8988T (cell line): ENCODE measurements at regions not wholly inside any gene's neighbourhood (a gene's known extent, or its start where the extent isn't known, plus 50 kb on each side); places are given as distances from the start of the nearest gene placed in this dataset.
"Not testable (repeated sequence)": the region's sequence is repeated elsewhere in the genome, so short reads cannot be mapped to it uniquely, and the experiment has no call there.

Experiments used
- DNase-seq: peaks from one replicate; pipeline ENCODE4 v3.0.0; 2011

DNA sequence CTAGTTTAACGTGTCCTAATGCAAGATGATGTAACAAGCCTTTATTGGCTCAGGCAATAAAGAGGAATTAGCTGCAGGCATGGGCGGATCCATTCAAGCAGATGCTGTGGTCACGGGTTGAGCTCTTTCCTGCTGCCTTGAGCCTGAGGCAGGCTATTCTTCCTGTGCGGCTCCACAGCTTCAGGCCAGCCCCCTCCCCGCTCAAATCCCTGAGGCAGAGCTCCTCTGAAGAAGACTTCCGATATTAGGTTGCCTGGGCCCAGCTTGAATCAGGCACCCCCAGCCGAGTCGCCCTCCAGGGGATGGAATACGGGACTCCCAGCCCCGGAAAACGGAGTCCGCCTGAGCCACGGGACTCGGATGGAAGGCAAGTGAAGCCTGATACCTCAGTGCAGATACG, 95.0 kb upstream of the RUFY1 start:
- DNase-seq: no peak

DNA sequence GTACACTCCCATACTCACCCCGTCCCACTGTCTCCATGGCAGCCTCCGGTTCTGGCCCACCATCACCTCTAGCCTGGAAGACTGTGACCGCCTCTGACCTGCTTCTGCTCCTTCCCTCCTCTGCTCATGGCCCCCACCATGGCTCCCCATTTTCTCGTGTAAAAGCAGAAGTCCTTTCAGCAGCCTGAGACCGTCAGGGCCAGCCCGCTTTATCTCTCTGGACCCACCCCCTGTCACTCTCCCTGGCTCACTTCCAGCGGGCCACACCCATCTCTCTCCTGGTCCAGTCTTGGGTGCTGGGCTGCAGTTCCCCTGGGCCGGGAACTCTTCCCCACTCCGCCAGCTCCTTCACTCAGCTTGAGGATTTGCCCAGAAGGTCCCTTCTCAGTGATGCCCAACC, 96.0 kb upstream of the RUFY1 start:
- no peak for DNase-seq

DNA sequence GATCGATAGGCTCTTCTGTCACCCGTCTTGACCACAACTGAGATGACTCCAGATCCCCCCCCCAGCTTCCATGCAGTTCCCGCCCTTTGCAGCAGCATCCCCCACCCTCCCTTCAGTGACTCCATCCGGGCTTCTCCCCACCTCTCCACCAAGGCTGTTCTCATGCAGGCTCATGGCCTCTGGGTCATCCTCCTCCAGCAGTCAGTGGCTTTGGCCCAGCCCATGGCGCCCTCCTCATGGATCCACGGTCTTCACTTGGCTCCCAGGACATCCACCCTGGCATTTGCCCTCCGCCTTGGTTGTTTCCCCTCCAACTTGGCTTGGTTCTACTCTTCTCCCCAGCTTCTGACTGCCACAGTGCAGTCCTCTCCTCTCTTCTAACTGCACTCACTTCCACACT, 96.7 kb upstream of the RUFY1 start:
- no peak for DNase-seq

DNA sequence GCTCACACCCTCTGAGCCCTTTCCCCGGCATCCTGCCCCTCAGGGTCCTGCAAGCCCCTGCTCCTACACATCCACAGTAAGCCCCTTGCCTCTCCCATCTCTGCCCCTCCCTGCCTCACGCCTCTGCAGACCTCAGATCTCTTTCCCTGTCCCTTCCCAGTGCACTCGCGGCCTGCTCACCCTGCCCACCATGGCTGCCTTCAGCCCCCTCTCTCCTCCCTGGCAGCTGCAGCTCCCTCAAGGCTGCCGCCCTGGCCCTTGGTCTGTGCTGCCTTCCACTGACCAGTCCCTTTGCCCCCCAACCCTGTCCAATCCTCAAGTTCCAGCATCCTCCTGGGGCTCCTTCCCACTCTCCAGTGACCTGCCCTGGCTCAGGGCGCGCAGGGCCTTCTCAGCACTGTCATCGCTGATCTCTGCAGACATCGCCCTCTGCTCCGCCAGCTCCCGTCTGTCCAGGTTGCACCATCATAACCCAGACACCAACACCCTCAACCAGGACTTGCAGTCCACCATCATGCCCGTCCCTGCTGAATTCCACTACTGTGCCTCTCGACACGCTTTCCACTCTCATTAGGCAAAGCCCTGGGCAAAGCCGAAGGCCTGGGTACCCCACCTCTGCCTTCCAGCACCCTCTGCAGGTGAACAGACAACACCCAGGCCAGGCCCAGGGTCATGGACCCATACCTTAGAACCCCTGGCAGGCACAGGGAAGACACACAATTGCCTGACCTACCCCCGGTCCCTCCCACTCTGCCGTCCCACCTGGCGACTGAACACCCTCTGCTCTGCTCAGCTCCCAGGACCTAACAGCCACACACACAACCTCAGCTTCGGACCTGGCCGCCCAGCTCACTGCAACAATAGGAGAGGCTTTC, 97.8 kb upstream of the RUFY1 start:
- no peak for DNase-seq

DNA sequence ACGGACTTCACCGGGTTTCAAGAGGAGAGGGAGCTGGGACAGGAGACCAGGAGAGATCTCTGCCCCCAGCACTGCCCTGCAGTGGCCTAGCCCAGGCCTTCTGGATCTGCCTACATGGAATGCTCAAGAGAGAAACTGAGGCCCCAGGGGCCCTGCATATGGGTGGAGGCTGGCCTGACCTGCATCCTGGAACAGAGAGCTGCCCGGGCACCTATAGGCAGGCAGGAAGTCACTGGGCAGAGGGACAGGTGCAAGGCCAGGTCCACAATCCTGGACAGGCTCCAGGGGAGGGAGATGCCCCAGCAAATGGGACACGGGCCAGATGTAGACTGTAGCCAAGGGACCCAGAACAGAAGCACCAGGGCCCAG, 98.5 kb upstream of the RUFY1 start:
- DNase-seq: no peak

DNA sequence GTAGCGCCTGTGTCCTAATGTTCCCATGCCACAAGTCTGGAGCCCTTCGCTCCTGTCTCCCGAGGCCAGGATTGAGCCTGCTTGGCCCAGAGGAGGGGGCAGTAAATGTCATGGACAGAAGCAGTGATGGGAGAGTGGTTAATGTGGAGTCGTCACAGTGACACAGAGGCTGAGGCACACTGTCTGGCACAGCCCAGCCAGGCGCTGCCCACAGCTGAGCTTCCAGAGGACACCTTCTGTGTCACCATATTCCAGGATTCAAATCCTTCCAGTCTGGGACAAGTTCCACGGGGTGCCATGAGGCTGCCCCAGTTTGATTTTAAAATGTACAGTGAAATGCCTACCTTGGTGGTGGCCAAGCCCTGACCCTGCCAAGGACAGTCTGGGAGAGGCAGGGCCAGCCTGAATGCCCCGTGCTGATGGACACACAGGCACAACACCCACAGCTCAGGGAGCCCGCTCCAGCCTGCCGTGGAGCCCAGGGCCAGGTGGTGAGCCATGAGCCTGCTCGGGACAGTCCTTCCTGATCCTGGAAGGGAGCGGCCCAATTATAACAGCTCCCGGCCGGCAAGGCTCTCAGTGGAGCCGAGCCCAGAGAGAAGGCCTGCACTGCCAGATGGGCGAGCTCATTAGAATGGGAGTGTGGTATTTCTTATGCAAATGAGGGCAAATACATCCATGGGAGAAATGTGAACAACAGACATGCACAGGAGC, 99.1 kb upstream of the RUFY1 start:
- DNase-seq: no peak

DNA sequence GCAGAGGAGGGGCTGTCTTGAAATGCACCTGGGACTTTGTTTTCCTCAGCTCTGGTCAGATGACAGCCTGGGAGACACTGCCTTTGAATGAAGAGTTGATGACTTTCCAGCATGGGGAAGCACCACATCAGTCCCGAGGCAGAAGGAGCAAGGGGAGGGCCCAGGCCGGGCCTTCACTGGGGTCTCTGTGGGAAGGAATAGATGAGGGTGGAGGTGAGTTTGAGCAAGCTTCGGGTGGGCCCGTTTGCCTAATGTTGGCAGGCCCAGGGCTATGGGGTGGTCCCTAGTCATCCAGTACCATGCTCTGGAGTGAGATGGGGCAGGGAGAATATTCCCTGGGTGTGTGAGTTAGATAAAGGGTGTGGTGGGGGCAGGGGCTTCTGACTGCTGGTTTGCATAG, 100.4 kb upstream of the RUFY1 start:
- not testable (repeated sequence) for DNase-seq

DNA sequence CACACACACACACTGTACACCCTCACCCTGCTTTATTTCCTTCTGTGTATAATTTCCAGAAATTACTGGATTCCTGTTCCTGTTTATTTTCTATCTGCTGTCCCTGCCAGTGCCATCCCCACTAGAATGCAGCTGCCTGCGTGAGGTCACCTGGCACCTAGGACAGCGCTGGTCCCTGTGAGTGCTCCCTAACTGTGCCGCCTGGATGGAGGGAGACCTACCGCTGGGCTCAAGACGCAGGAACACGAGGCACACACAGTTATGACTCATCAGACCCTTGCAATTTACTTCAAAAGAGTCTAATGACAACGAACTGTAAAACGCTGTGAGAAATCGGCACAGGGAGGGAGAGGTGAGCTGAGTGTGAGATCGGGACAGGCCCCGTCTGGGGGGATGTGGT, 102.1 kb upstream of the RUFY1 start:
- DNase-seq: not testable (repeated sequence)

DNA sequence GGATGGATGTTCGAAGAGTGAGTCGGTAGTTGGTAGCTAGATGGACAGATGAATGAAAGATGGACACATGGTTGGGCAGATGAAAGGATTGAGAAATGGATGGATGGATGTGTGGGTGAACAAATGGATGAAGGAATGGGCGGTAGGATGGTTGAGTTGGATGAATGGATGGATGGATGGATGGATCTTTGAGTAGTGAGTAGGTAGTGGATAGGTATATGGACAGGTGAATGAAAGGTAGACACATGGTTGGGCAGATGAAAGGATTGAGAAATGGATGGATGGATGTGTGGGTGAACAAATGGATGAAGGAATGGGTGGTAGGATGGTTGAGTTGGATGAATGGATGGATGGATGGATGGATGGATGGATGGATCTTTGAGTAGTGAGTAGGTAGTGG, 97.0 kb upstream of the ADAMTS2 start:
- DNase-seq: not testable (repeated sequence)

DNA sequence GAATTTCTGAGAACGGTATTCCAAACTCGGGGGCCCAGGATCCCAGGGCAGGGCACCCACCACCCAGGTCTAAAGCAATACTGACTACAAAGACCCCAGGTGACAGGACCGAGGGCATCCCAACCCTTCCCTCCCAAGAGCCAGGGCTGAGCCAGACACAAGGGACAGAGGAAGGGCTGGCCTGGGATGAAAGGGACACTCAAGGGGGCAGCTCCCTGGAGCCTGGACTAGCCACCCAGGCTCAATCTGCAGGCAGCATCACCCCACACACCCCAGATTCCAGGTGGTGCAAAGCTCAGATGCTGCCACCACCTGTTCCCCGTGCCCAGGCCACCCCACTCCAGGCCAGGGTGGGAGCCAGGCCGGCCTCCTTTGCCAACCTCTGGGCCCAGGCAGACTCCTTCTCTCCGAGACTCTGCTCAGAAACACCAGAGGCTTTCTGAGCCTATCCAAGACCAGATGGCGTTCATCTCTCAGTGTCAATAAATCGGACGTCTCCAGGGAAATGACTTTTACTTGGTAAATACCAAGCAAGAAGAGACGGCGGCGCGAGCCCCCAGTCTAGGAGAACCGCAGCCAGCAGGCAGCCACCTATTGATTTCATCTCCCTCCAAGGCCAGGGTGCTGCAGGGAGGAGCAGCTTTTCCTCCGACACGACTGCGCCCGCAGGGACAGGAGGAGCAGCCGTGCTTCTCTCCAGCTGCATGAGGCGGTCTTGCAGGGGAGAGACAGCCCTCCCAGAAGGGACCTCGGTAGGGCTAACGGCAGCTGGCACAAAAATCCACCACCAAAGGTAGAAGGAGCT, 94.1 kb upstream of the ADAMTS2 start:
- no peak for DNase-seq

DNA sequence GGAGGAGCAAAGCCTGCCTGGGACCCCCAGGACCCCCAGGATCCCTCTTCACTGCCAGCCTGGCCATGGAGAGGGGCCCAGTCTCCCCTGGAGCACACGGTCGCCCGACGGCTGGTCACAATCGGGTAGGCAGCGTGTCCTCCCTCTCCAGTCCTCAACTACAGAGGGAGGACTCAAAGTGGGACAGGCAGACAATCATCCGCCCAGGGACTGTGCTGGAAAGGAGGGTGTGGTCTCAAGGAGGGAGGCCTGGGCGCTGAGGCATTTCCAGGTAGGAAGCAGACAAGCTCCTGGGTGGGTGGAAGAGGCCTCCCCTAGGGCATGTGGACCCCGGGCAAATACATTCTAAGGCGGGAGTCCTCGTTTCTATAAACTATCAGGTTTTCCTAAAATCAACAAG, 93.2 kb upstream of the ADAMTS2 start:
- DNase-seq: no peak

DNA sequence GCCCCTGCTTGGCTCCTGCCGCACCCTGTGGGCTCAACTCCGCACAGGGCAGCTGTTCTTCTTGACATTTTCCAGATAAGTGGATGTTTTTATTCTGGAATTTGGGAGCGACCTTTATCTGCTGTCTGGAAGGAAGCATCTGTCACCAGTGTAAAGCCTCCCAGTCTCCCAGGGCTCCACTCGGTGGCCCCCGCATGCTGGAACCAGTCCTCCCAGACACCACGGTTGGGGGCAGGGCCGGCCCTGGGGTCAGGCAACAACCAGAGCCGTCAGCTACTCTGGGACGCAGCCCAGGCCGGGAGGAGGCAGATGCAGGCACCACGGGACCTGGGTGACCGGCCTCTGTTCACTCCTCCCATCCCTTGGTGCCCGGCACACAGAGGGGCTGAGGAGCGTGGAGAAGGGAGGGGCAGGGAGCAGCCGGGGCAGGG, 92.8 kb upstream of the ADAMTS2 start:
- no peak for DNase-seq

DNA sequence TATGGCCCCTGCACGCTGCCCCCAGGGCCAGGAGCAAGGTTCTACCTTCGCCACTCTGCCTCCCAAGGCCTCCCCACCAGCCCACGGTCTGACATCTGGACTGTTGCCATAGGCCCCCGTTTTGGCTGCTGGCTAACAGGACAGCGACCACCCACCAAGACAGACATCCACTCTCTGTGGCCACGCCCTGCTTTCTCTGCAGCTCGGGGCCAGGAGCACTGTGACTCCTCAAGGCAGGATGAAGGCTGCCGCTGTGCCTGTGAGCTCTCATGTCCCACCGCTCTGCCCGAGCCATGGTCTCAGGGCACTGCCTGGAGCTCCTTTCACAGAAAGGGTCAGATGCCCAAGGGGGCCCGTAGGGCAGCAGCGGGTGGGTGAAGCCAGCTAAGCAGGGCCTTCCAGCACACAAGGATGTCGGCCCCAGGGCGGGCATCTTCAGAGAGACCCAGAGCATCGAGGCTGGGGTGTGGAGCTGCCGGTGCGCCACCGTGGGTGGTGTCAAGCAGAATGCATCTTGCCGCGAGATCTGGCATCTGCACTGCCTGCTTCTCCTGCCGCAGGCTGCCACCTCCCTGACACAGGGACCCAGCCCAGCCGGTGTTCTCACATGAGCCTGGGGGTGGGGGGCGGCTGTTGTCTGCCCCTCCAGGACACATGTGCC, 92.2 kb upstream of the ADAMTS2 start:
- DNase-seq: no peak

DNA sequence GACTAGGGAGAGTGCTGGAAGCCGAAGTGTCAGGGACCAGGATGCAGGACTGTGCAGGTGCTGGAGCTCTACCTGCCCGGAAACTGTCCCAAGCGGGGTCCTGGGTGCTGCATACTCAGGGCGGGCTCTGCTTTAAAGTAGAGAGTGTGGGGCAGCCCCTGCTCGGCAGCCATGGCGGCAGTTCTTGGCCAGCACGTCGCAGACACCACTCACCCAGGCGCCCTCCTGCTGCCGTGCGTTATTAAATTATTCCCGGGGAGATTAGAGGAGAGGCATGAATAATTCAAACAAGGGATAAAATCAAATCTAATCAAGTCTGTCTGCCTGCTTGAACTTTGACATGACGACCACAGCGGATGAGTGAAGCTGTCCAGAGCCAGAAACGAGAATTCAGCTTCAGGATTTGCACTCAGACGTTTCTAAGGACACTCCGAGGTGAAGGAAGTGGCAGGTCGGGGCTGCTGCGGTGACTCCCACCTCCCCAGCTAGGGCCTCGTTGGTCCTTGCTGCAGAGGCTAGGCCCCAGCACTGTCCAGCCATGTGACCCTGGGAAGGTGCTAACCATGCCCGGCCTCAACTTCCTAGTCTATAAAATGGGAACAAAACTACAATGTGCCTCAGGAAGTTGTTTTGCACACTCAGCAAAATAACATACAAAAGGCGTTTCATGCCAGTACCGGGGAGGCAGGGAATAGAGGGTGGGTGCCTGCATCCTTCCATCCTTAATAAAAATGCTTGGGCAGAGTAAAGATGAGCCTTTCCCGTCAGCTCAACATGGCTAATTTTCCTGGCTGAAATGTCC, 91.3 kb upstream of the ADAMTS2 start:
- no peak for DNase-seq

DNA sequence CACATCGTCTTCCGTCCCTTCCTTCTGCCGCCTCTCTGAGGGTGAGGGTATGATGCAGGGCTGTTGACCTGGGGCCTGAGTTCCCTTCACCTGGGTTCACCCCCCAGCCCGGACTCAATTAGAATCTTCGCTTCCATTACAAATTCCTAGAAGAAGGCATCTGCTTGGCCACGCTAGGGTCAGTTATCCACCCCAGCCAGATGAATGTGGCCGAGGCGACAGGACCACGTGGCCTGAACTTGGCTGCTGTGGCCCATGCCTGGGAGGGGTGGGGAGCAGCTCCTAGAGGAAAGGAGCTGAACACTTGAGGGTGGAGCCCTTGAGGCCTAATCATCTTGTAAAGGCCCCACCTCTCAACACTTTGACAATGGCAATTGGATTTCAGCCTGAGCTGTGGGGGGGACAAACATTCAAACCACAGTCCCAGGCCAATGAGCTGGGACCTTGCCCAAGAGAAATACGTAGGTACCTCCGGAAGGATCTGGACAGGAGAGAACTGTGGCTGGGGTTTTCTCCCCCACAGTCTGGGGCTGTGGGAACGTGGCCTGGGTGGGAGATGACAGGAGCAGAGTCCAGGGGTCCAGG, 90.6 kb upstream of the ADAMTS2 start:
- no peak for DNase-seq

DNA sequence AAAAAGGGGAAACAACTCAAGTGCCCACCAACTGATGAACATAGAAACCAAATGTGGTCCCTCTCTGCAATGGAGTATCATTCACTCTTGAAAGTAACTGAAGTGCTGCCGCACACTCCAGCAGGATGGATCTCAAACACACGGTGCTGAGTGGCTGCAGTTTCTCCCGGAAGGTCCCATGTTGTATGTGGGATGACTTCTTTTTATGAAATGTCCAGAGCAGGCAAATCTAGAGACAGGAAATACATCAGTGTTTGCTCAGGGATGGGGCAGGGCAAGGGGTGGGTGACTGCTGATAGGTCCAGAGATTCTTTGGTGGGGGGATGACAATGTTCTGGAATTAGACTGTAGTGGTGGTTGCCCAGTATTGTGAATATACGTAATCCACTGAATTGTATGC, 89.9 kb upstream of the ADAMTS2 start:
- no peak for DNase-seq

DNA sequence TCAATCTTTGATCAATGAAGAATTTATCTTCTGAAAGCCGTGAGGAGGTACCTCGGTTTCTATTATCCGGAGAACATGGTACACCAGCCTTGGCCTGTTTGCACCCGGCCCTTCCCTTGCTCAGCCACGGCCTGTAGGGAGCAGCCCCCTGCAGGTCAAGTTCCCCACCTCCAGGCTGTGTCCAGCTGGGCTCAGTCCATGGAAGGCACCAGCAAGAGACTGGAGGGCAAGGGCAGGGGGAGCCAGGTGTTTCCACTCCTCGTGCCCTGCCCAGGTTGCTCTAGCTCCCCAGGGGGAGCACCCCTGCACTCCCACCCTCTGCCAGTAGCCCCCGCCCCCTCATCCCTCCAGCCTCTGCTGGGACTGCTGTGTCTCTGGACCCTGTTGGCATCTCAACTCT, 87.3 kb upstream of the ADAMTS2 start:
- no peak for DNase-seq

DNA sequence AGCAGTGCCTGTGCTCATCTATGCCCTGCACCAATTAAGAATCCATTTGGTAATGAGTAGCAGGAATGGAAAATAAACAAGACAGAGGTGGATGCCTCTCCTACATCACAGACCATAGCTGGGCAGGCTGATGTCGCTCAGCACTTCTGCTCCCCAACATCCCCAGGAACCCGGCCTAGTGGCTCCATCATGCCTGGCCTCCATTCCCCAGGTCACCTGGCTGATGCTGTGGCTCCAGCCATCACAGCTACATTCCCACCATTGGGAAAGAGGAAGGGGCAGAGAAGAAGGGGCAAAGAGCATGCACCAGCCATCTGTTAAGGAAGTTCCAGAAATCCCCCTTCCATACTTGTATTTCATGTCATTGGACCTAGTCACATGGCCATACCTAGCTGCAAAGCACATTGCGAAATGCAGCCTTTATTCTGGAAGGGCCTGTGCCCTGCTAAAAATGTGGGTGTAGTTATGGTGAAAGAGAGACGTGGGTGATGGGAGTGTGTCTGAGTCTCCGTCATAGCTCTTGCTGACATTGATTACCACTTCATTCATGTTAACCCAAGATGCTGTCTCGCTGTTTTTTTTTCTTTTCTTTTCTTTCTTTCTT, 86.1 kb upstream of the ADAMTS2 start:
- DNase-seq: no peak

DNA sequence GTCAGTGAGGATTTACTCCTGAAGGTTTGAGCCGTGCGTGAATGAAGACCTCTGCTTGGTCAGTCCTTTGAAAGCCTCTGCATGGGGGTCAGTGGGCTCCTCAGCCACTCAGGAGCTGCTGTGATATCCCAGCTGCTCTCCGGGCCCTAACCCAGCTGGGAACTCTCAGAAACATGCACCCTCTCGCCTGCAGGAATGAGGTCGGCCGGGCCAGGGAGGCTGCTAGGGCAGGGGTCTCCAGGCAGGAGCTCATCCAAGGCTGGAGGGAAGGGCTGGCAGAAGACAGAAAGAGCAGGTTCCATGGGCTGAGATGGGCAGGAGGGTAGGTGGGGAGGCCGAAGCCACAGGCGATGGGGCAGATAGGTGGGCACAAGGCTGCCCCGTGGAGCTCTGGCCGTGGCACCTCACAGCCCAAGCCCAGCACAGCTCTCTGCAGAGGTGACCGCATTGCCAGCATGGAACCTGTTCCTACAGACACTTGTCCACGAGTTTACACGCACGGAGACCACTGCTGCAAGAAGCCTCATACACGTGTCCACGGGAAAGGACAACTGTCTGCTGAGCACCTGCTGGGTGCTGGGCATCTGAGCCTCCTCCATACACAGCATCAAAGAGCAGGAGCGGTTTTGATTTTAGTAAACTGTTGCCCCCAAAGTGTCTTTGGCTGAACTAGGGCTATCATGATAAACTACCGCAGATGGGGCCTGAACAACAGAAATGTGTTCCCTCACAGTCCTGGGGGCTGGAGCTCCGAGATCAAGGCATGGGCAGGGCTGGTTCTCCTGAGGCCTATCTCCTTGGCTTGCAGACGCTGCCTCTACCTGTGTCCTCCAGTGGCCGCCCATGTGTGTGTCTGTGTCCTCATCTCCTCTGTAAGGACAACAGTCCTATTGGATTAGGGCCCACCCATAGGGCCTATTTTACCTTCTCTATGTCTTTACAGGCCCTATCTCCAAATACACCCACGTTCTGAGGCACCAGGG, 85.2 kb upstream of the ADAMTS2 start:
- DNase-seq: no peak

DNA sequence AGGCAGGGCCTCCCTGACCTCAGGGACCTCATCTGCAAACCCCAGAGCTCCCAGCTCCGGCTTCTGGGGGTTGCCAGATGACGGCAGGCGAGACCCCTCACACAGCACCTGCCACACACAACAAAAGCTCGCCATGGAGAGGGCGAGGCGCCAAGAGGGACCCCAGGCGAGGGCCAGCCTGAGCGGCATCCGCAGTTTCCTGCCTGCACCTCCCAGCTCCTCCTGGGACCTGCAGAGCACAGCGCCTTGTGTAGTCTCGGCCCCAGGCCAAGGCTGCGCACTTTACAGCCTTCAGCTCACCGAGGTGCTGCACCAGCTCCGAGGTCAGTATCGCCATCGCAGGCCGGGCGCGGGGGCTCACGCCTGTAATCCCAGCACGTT, 82.4 kb upstream of the ADAMTS2 start:
- DNase-seq: no peak
